Suprapubic skin (tissue), 4 donors: ENCODE measurements at regions not wholly inside any gene's neighbourhood (a gene's known extent, or its start where the extent isn't known, plus 50 kb on each side); places are given as distances from the start of the nearest gene placed in this dataset.

Experiments
- CTCF ChIP-seq, 2 donors: fragments of 200-600 bp in 1 of 2; fragments of 450-650 bp in 1 of 2; sonication (generic) in 1 of 2; IDR thresholded peaks; one replicate each; pipeline ENCODE4 v1.5.1; 2016 to 2019; ENCODE audit warnings: antibody characterized with exemption in 2 of 2, mild to moderate bottlenecking in 1 of 2, moderate library complexity in 1 of 2
- POLR2A ChIP-seq, 2 donors: fragments of 450-650 bp; IDR thresholded peaks; one replicate each; pipeline ENCODE4 v1.6.1; 2017; ENCODE audit warnings: antibody characterized with exemption in 2 of 2, mild to moderate bottlenecking in 2 of 2, moderate library complexity in 2 of 2
- POLR2AphosphoS5 ChIP-seq, 3 donors: sonication (generic); formaldehyde crosslinking; IDR thresholded peaks; one replicate each; pipeline ENCODE4 v1.6.1; 2017; ENCODE audit warnings: antibody characterized with exemption in 3 of 3

GRCh38 chr11:115042002-115042401, 363.7 kb downstream of the NXPE2 start:
- TF ChIP-seq POLR2A (IDR thresholded peaks at IDR 0.05) = no peak
- no peak for TF ChIP-seq CTCF (IDR thresholded peaks at IDR 0.05)
- TF ChIP-seq POLR2AphosphoS5 (IDR thresholded peaks at IDR 0.05) = no peak
